ENCODE measurements at regions not wholly inside any gene's neighbourhood (a gene's known extent, or its start where the extent isn't known, plus 50 kb on each side); places are given as distances from the start of the nearest gene placed in this dataset.
"Not testable (repeated sequence)": the region's sequence is repeated elsewhere in the genome, so short reads cannot be mapped to it uniquely, and the experiment has no call there.

GRCh38 chr1:221525749-221526148, 216.1 kb downstream of the DUSP10 start:
- no peak for ATAC-seq
- TF ChIP-seq ZNF70 (CRISPR knock-in tag; IDR thresholded peaks at IDR 0.05), result no peak
- no peak for TF ChIP-seq ISL1 (CRISPR knock-in tag; IDR thresholded peaks at IDR 0.05)

DNA sequence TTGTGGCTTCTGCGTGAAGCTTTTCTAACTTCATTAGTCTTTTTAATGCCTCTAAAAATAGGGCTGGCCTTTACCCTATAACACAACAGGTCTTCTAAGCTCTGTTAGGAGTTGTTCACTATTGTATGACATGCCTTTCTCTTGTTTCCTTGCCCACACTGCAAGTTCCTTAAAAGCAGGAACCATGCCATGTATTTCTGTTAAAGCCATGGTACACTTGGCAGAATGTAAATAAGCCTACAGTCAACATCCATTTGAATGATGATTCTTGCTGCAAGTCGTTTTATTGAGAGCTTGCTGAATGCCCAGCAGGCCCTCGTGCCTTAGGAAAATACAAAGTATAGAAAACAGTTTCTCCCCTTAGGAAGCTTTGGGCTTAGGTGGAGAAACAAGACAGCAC, 214.6 kb downstream of the DUSP10 start:
- ATAC-seq, result no peak; the same call in 2 of the 3 replicates
- no peak for TF ChIP-seq TSHZ2 (CRISPR knock-in tag; IDR thresholded peaks at IDR 0.05)
- TF ChIP-seq ARNTL (CRISPR knock-in tag; IDR thresholded peaks at IDR 0.05; ENCODE audit: borderline replicate concordance, low read depth), result no peak
- TF ChIP-seq TCF4 (CRISPR knock-in tag; IDR thresholded peaks at IDR 0.05; ENCODE audit: borderline replicate concordance), result no peak
- no peak for TF ChIP-seq ISL1 (CRISPR knock-in tag; IDR thresholded peaks at IDR 0.05)
- no peak for TF ChIP-seq BACH2 (CRISPR knock-in tag; IDR thresholded peaks at IDR 0.05; ENCODE audit: borderline replicate concordance)
- no peak for TF ChIP-seq CSDC2 (CRISPR knock-in tag; IDR thresholded peaks at IDR 0.05)
- no peak for TF ChIP-seq PPARA (CRISPR knock-in tag; IDR thresholded peaks at IDR 0.05; ENCODE audit: borderline replicate concordance)
- TF ChIP-seq OSR1 (CRISPR knock-in tag; IDR thresholded peaks at IDR 0.05), result no peak
- TF ChIP-seq ZNF565 (CRISPR knock-in tag; conservative IDR thresholded peaks at IDR 0.05; ENCODE audit: low read depth), result no peak
- no peak for TF ChIP-seq GLIS3 (CRISPR knock-in tag; IDR thresholded peaks at IDR 0.05)
- no peak for TF ChIP-seq ZNF70 (CRISPR knock-in tag; IDR thresholded peaks at IDR 0.05)
- no peak for TF ChIP-seq ESRRG (CRISPR knock-in tag; IDR thresholded peaks at IDR 0.05)
- no peak for TF ChIP-seq ZFP3 (CRISPR knock-in tag; IDR thresholded peaks at IDR 0.05)
- no peak for TF ChIP-seq TOX (CRISPR knock-in tag; IDR thresholded peaks at IDR 0.05; ENCODE audit: borderline replicate concordance)
- TF ChIP-seq ZC3H10 (CRISPR knock-in tag; IDR thresholded peaks at IDR 0.05), result no peak
- TF ChIP-seq SNAI2 (CRISPR knock-in tag; IDR thresholded peaks at IDR 0.05), result no peak
- TF ChIP-seq, protein P1, sequence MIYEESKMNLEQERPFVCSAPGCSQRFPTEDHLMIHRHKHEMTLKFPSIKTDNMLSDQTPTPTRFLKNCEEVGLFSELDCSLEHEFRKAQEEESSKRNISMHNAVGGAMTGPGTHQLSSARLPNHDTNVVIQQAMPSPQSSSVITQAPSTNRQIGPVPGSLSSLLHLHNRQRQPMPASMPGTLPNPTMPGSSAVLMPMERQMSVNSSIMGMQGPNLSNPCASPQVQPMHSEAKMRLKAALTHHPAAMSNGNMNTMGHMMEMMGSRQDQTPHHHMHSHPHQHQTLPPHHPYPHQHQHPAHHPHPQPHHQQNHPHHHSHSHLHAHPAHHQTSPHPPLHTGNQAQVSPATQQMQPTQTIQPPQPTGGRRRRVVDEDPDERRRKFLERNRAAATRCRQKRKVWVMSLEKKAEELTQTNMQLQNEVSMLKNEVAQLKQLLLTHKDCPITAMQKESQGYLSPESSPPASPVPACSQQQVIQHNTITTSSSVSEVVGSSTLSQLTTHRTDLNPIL (CRISPR knock-in tag; IDR thresholded peaks at IDR 0.05; ENCODE audit: low read depth), result no peak
- TF ChIP-seq RARB (CRISPR knock-in tag; IDR thresholded peaks at IDR 0.05), result no peak
- TF ChIP-seq, protein P2, sequence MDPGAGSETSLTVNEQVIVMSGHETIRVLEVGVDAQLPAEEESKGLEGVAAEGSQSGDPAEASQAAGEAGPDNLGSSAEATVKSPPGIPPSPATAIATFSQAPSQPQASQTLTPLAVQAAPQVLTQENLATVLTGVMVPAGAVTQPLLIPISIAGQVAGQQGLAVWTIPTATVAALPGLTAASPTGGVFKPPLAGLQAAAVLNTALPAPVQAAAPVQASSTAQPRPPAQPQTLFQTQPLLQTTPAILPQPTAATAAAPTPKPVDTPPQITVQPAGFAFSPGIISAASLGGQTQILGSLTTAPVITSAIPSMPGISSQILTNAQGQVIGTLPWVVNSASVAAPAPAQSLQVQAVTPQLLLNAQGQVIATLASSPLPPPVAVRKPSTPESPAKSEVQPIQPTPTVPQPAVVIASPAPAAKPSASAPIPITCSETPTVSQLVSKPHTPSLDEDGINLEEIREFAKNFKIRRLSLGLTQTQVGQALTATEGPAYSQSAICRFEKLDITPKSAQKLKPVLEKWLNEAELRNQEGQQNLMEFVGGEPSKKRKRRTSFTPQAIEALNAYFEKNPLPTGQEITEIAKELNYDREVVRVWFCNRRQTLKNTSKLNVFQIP (CRISPR knock-in tag; IDR thresholded peaks at IDR 0.05; ENCODE audit: borderline replicate concordance, low read depth), result no peak

DNA sequence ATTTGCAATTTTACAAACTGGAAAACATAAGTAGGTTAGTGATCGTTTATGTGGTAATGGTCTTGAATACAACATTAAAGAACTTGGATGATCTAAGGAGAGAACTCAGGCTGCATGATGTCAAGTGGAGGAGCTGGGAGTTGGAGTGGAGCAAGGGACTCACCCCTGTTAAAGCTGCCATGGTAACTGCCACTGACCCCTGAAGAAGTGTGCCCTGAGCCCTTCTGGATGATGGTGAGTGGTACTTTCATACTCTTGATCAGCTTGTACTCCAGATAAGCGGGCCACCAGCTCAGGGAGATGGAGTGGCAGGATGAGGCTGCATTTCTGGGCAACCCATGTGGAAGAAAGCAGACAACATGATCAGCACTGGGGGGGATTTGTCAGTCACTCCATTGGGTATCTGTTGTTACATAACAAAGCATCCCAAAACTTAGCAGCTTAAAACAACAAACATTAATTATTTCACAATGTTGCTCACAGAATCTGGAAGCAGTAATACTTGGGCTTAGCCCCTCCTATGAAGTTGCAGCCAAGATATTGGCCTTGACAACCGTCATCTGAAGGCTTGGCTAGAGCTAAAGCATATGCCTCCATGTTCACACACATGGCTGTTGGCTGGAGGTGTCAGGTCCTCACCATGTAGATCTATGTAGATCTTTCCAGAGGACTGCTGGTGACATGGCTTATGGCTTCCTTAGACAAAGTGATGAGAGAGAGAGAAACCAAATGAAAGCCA, 213.8 kb downstream of the DUSP10 start:
- no peak for ATAC-seq
- no peak for TF ChIP-seq CSDC2 (CRISPR knock-in tag; IDR thresholded peaks at IDR 0.05)
- TF ChIP-seq BACH2 (CRISPR knock-in tag; IDR thresholded peaks at IDR 0.05; ENCODE audit: borderline replicate concordance), result no peak
- no peak for TF ChIP-seq ESRRG (CRISPR knock-in tag; IDR thresholded peaks at IDR 0.05)
- no peak for TF ChIP-seq TCF4 (CRISPR knock-in tag; IDR thresholded peaks at IDR 0.05; ENCODE audit: borderline replicate concordance)
- TF ChIP-seq ZNF70 (CRISPR knock-in tag; IDR thresholded peaks at IDR 0.05), result no peak
- no peak for TF ChIP-seq ARNTL (CRISPR knock-in tag; IDR thresholded peaks at IDR 0.05; ENCODE audit: borderline replicate concordance, low read depth)
- no peak for TF ChIP-seq TSHZ2 (CRISPR knock-in tag; IDR thresholded peaks at IDR 0.05)
- TF ChIP-seq TOX (CRISPR knock-in tag; IDR thresholded peaks at IDR 0.05; ENCODE audit: borderline replicate concordance), result no peak
- TF ChIP-seq ZC3H10 (CRISPR knock-in tag; IDR thresholded peaks at IDR 0.05), result no peak

- ATAC-seq, result not testable (repeated sequence)
Observed at GRCh38 chr1:221530159-221530558, 211.7 kb downstream of the DUSP10 start.
